Stimulated activated CD4-positive, alpha-beta T cell treated with anti-CD3 and anti-CD28 coated beads, Interleukin-2, amount 100 ng/mL, for 48 hours (primary cell): ENCODE measurements at regions not wholly inside any gene's neighbourhood (a gene's known extent, or its start where the extent isn't known, plus 50 kb on each side); places are given as distances from the start of the nearest gene placed in this dataset.

Experiments used
- DNase-seq, 2 donors: peaks; one replicate each; pipeline ENCODE4 v3.0.0-alpha.2; 2020

- DNase-seq = no peak
These were observed 613.3 kb downstream of the TBC1D22A start for GRCh38 chr22:47375621-47376321.

GRCh38 chr22:47374901-47375575, 612.6 kb downstream of the TBC1D22A start:
- no peak for DNase-seq

DNA sequence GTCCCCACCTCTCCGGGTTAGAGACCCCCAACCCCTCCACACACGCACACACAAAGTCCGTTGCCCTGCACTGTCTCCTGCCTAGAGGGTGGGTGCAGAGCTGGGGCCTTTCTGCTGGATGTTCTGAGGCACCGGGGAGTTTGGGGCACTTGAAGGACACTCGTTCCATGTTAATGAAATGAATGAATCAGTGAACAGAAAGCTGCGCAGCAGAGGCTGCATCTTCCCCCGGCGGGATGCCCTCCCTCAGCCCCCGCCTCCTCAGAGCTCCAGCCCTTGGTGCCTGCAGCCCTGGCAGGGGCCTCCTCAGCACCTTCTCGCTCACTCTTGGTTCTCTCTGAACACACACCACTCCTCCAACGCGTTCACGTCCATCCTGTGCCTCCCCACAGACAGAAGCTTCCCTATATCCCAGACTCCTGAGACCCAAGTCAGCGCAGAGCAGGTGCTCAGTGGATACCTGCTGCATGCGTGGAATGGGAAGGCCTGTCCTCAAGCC, 611.9 kb downstream of the TBC1D22A start:
- DNase-seq = no peak

- DNase-seq = no peak
These were observed 611.3 kb downstream of the TBC1D22A start for GRCh38 chr22:47373648-47374272.

GRCh38 chr22:47372596-47373385, 610.3 kb downstream of the TBC1D22A start:
- DNase-seq = no peak

DNA sequence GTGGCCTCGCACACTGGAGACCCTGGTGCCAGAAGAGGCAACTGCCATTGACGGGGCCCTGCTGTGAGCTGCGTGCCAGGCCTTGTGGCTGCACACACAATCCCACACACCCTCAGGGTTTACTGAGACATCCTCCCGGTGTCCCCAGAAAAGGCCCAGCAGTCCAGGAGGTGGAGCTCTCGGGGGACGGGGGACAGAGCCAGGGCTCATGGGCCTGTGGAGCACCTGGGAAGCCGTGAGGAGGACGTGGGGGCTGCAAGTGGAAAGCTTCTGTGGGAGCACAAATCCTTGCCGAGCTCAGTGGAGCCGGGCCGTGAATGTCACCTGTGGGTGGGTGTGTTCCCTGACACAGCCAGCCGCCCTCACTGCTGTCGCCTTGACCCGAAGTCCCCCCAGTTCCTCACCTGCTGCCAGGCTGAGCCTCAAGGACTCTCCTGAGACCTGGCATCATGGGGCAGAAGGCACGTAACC, 609.7 kb downstream of the TBC1D22A start:
- DNase-seq = no peak

GRCh38 chr22:47371263-47372090, 609.0 kb downstream of the TBC1D22A start:
- DNase-seq = no peak

- no peak for DNase-seq
These were observed 608.2 kb downstream of the TBC1D22A start for GRCh38 chr22:47370448-47371262.

DNA sequence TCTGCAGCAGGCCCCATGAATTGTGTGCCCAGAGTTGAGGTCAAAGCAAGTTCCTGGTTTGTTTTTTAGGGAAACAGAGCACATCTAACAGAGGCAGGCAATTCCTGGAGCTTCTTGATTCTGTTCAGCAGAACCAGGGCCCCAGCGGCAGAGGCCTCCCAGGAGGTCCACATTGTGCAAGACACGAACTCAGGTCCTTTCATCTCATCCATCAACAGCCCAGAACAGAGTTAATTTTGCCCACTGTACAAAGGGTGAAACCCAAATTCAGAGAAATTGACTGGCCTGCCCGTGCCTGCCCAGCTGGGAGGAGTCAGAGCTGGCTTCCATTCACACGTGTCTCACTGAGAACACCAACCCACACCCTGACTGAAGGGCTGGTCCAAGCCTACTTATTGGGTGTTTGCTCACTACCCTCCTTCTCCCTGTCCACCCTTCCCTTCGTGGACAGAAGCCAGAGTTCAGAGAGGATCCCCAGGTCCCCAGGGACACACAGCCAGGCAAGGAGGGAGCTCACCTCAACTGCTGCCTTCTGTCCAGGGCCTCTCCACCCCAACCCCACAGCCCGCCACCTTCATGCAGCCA, 607.1 kb downstream of the TBC1D22A start:
- no peak for DNase-seq

DNA sequence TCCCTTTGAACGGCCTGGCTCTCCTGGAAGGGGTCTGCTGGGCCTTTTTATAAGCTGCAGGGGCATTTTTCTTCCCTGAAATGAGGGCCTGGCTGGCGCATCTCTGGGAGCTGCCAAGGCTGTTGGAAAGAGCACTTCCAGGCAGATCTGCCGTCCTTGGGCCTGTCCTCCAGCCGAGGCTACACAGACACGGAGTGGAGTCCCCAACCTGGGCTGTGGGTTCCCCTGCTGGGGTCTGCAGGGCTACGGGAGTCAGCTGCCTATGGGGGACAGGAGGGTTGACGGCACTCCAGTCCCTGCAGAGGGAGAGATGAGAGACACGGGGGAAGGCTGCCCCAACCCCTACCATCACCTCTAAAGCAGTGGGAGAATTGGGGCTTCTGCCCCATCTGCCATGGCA, 606.6 kb downstream of the TBC1D22A start:
- no peak for DNase-seq

DNA sequence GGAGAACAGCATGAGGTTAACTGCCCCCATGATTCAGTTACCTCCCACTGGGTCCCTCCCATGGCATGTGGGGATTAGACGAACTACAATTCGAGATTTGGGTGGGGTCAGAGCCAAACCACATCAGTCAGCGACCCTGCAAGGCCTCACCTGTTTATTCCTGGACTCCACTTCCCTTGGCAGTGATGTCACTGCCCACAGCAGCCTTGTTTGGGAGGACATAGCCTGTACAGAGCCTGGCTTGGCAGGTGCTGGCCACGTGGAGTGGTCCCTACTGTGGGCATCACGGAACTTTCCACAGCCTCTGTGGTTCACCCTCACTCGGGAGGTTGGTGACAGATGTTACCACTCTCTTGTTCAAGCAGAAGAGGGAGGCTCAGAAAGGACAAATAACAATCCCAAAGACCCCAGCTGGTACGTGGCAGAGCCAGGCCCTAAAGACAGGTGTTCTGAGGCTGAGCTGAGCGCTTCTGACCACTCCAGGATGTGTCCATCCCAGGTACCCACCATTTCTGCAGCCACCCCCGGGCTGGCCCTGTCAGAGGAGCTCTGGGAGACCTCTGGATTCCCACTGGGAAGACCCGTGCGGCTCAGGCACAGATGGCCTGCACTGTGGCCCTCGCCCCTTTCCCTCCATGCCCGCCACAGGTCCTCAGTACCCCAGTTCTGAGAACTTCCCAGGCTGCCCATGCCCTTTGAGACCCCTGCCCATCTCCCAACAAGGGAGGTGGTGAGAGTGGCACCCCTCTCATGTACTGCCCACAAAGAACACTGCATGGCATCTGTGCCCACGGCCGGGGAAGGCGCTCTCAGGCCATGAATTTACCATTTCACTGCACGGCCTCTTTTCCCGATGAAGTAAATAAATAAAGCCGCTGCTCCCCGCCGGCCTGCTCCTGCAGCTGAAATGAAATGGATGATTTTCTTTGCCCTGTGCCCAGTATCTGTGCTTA, 605.8 kb downstream of the TBC1D22A start:
- no peak for DNase-seq

DNA sequence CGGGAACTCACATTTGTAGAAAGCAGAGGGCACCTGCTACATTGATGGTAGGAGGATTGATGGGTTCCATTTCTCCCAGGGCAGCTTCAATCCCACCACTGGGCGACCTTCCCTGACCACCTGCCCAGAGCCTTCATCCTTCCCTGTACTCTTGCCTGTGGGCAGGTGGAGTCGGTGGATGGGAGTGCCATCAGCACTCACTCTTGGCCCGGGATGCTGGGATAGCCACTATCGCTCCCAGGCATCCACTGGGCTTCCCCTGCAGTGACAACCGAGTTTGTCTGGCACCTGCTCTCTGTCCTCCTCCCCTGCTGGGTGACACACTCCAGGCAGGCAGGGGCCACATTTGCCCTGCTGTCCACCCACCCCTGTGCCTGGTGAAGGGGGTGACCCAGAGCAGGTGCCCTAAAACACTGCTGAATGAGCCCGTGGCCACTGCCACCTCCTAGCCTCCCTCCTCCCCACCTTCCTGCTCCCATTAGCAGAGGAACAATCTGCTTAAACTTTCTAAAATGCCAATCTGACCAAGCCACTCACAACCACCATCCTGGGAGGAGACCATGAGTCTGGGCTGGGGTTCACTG, 604.7 kb downstream of the TBC1D22A start:
- no peak for DNase-seq

DNA sequence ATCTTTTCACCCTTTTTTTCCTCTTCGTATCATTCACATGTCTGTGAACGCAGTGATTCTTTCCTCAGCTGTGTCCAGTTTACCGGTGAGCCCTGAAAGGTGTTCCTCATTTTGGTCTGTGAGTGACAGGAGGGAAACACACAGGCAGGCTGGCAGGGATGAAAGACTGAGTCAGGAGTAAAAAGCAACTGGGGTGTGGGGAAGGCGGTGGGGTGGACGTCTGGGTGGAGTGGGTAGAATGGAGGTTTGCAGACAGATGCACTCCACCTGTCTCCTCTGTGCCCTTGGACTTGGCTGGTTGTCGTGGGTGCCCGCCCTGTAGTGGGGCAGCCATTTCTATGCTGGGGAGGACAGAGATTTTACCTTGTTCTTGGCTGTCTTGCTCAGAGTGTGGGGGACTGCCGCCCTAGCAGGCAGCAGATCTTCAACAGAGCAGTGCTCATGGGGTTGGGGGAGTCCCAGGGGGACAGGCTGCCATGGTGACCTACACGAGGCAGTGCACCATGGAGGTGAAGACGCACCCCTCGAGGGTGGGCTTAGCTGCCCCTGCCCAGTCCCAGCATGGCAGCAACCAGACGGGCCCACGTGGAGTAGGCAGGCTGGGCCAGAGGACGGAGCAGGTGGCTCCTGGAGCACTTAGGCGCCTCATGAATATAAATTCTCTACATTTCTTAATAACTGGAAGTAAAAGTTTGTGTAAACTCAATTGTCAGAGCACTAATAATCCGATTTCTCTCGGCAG, 603.7 kb downstream of the TBC1D22A start:
- DNase-seq = no peak

DNA sequence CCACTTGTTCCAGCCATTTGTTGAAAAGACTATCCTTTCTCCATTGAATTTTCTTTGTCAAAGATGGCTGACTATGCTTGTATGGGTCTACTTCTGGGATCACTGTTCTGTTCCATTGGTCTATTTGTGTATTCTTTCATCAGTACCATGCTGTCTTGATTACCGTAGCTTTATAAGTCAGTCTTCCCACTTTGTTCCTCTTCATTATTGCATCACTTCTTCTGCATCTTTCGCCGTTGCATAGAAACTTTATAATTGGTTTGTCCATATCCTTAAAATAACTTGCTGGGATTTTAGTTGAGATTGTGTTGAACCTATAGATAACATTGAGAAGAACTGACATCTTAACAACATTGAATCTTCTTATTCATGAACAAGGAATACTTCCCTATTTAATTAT, 598.8 kb downstream of the TBC1D22A start:
- no peak for DNase-seq

- DNase-seq = no peak
These were observed 595.0 kb downstream of the TBC1D22A start for GRCh38 chr22:47357493-47357892.

DNA sequence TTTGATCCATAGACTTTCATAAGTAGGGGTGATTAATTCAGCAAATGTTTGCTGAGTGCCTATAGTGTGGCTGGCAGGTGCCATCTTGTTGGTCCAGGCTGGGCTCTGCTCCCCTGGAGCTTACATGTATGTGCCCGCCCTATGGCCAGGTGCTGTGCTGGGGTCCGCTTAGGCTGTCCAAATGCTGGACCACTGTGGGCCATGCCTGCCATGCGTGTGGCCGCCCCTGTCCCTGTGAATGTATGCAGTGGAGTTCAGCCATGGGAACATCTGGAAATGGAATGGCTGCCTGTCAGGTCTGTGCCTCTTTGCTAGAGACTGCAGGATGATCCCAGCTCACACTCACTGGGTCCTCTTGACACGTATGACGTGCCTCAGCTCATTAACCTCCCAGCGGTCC, 594.6 kb downstream of the TBC1D22A start:
- no peak for DNase-seq

GRCh38 chr22:47356511-47357011, 594.1 kb downstream of the TBC1D22A start:
- no peak for DNase-seq
